ENCODE measurements at regions not wholly inside any gene's neighbourhood (a gene's known extent, or its start where the extent isn't known, plus 50 kb on each side); places are given as distances from the start of the nearest gene placed in this dataset.

DNA sequence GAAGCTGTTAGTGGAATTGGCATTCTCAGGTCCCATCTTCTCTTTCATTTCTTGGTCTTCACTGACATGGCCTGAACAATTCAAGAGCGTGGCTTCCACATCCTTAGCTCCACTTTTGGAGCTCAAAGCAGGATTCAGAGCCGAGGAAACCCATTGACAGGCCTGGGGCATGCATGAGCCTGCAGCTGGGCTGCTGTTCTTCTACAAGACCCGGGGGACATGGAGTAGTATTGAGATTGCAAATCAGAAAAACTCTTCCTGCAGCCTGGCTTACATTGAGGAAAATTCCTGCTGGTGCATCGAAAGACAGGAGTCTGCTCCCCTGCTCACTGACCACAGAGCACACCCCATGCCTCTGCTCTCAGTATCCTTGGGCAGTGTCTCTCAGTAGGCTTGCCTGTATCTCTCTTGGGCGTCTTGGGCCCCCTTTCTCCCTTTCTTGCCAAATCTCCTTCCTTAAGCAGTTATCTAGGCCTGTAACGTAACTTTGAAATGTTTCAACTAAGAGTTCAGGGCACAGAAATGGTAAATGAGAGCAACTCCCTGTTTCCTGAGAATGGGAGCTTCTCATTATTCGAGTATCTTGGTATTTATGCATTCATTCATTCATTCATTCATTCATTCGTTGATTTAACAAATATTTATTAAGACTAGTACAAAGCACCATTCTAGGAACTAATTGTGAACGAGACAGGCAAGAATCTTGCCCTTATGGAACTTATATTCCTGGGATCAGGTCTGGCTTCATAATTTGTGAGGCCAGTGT, 603.6 kb upstream of the CLINT1 start:
- TF ChIP-seq, protein P1, sequence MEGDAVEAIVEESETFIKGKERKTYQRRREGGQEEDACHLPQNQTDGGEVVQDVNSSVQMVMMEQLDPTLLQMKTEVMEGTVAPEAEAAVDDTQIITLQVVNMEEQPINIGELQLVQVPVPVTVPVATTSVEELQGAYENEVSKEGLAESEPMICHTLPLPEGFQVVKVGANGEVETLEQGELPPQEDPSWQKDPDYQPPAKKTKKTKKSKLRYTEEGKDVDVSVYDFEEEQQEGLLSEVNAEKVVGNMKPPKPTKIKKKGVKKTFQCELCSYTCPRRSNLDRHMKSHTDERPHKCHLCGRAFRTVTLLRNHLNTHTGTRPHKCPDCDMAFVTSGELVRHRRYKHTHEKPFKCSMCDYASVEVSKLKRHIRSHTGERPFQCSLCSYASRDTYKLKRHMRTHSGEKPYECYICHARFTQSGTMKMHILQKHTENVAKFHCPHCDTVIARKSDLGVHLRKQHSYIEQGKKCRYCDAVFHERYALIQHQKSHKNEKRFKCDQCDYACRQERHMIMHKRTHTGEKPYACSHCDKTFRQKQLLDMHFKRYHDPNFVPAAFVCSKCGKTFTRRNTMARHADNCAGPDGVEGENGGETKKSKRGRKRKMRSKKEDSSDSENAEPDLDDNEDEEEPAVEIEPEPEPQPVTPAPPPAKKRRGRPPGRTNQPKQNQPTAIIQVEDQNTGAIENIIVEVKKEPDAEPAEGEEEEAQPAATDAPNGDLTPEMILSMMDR (optimal IDR thresholded peaks at IDR 0.05 in 1 of 3, IDR thresholded peaks at IDR 0.05 in 1 of 3, conservative IDR thresholded peaks at IDR 0.05 in 1 of 3; ENCODE audit: extremely low read depth in 1 of 3, insufficient read depth in 2 of 3, low read length in 3 of 3), result no peak
- no peak for TF ChIP-seq EZH2 (IDR thresholded peaks at IDR 0.05; ENCODE audit: low read length)

Measured in keratinocyte (primary cell).